ENCODE measurements at regions not wholly inside any gene's neighbourhood (a gene's known extent, or its start where the extent isn't known, plus 50 kb on each side); places are given as distances from the start of the nearest gene placed in this dataset.

DNA sequence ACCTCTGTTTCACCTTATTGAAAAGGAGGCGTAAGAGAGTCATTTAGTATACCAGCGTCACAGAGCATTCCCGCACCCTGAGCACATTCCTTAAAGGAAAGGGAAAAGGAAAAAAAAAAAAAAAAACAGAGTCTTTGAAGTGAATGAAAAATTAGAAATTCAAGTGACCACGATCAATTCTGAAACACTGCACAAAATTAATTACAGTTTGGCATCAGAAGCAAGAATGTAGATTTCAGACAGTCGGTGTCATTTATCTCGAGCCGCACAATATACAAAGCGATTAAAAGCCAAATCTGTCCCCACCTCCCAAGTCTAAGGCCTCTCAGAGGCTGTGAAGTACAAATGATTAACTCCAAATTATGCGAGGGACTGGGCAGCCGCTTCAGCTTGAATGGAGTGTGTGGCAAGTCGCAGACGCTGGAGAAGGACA is 173.7 kb upstream of the ZNF507 start:
- DNase-seq (ENCODE audit: low read depth) = no peak

DNA sequence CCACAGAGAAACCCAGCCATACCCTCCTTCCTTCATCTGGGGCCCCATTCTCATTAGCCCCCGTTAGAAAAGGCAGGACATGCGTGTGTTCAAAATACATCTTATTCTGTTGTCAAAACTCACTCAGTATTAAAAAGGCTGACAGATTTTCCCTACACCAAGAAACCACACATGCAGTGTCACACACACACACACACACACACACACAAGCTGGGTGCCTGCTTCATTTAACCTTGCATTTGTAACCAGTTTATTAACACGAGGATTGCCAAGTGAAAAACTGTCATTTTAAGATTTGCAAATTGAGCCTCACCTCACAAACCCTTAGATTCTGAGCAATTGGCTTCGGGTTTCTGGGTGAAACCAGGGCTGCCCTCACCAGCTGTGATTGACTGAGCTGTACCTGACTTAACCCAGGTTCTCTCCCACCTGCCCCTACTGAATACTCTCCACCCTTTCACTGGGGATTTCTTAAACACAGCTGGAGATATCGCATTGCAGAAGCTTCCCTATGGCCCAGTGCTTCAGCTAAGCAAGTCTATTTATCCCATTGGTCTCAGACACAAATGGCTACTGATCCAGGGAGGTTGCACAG is 172.7 kb upstream of the ZNF507 start:
- no peak for DNase-seq (ENCODE audit: low read depth)

DNA sequence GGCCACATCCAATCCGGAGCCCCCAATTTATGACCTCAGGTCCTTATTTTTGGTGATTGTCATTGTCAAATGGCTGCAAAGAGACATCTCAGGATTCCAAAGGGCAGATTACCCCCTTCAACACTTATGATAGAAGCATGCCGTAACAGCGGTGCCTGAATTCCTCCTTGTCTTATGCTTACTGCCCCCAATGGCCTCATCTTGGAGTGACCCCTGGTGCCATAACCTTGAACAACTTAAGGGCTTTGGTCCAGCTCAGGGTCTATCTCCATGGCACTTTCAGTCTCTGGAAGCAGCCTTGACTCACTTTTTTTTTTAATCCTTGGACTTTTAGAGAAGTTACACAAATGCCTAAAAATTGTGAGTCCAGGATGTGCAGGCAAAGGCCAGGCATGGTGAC is 171.6 kb upstream of the ZNF507 start:
- no peak for DNase-seq (ENCODE audit: low read depth)

DNA sequence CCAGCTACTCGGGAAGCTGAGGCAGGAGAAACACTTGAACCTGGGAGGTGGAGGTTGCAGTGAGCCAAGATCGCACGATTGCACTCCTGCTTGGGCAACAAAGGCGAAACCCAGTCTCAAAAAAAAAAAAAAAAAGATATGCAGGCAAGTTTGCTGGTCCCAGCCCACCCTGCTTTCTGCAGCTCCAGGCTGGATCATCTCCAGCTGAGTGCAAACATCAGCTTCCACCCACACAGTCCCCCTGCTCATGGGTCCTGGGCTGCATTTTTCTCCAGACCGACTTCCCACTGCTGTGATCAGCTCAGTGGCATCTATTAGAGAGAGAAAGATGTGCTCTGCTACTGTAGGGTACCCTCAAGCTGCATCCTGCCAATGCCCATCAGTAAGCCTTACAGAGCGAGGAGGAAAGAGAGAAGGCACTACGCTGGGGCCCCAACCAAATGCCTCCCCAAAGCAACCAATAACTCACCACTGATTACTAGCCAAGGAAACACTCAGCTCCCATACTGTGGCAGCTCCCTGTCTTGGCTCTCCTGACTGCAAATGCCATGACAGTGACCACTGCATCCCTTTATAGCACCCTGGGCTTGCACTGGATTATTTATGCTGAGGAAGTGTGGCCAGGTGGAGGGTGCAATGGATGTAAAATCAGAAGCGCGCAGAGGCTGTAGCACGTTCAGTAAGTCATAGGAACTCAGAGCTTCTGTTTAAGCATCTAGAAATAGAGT is 170.9 kb upstream of the ZNF507 start:
- DNase-seq (ENCODE audit: low read depth) = no peak

DNA sequence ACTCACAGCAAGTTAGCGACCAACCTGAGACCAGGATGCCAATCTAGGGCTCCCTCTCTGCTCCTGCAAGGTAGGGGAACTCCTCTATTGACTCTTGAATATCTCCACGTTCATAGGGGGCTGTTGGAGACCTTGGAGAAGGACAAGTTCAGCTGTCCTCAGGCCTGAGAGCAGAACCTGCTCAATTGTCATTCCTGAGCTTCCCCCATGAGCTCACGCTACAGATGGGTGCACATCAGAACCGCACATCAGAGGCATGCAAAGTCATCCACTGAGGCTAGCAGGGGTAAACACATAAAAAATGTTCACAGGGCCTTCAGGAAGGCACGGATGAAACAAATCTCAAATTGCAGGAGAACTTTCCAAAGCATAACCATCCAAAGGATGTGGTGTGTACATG is 168.8 kb upstream of the ZNF507 start:
- no peak for DNase-seq (ENCODE audit: low read depth)

DNA sequence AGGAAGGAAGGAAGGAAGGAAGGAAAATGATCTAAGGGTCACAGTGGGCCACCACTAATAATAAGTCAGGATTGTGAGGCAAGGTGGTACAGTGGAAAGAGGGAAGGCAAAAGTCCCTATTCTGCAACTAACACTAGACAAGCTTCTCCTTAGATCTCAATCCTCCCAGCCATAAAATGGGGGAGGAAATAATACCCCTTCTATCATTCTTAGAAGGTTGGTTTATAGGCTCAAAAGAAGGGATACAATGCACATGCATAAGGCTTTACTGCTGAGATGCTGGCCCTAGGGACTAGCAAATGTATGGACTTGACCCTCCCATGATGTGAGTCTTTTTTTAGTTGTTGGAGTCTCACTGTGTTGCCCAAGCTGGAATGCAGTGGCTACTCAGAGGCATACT is 167.7 kb upstream of the ZNF507 start:
- DNase-seq (ENCODE audit: low read depth) = no peak

DNA sequence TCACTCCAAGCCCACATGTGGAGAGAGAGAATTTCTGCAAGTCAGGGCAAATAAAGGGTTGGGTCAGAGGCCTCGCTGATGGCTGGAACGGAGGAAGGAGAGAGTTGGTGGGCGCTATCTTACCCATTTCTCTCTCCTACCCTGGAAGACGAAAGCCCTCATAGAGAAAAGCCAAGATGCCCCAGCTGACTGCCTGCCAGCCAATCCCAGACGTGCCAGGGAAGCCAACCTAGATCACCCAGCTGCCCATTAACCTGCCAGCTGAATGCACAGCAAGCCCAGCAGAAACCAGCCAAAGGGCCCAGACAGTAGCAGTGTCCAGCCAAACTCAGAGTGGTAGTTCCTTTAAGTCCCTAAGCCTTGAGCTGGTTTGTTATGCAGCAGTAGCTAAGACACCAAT is 167.0 kb upstream of the ZNF507 start:
- no peak for DNase-seq (ENCODE audit: low read depth)

DNA sequence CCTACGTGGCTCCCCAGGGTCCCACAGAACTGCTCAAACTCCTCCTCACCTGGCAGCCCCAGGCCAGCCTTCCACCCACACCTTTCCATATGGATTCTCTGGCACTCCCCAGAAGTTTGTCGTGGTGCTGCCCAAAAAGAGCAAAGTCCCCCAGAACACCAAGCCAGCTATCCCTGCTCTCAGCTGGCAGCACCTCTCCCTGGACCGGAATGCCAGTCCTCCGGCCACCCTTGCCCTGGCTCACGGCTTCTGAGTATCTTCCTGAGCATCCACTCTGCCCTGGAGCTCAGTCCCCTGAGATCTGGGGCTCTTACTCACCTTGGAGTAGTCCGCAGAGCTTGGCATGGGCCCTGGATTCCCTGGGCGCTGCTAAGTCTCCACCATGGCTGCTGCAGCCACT is 166.5 kb upstream of the ZNF507 start:
- no peak for DNase-seq (ENCODE audit: low read depth)

DNA sequence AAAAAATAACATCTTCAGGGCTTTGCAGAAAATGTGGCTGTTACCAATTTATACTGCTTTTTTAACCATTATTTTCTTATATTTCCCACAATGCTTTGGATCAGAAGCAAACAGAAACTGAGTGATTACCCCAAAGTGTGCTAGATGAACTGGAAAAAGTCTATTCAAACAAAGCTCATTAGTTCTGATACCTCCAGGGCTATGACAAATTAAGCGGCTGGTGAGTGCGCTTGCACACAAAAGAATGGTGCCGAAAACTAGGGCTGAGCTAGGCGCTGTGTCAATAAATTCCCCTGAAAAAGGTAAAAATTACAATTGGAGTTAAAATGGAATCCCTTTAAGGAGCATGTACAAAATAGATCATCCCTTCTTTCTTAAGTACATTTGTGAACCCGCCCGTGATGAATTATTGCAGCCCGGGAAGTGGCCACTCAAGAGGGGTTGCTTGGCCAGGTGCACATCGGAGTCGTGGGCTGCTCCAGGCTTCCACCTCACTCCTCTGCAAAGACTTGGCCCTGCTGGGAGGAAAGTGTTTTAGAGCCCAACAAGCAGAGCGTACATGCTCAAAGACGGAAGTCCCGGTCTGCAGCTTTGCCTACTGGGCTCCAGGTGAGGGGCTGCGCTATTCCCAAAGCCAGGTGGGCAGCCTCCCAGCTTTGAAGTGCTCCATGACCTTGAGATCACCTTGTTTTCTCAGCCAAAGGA is 164.0 kb upstream of the ZNF507 start:
- DNase-seq (ENCODE audit: low read depth) = no peak

DNA sequence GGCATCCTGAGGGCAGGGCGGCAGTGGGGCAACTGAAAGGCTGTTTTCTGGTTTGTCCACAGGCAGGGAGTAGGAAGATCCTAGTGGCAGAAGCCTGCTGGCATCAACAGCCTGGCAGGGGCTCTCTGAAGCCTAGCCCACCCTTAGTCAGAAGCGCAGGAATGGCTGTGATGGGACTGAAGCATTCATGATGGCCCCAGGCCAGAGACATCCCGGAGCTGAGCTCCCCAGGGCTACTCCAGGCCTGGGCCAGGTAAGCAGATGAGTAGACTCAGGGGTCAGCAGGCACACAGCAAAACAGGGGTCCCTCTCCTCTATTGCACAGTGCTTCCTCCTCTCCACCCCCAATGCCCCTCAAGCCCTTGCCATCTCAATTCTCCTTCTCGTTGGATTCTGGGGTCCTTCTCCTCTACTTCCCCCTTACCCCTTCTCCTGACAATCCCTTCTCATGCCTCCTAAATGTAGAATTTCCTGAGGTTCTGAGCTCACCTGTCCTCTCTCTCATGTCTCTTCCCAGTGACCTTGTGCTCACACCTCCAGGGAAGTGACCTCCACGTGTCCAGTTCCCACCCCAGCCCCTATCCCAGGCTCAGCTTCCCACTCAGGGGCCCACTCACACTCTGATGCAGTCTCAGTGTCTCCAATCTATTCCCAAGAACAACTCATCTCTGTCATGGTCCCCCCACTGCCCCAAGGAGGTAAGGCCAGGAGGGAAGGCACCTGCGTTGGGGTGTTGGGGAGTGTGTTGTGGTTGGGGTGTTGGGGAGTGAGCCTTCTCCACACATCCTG is 158.7 kb upstream of the ZNF507 start:
- no peak for DNase-seq (ENCODE audit: low read depth)

DNA sequence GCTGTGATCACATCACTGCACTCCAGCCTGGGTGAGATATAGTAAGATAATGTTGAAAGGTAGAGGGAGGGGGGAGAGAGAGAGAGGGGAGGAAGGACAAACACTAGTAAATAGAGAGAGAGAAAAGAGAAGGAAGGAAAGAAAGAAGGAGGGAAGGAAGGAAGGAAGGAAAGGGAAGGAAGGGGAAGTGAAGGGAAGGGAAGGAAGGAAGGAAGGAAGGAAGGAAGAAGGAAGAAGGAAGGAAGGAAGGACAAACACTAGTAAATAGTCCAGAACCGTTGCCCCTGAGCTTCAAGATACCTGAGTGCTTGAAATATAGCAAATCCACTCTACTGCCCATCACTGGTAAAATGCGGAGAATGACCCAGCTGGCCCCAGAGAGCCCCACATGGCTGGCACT is 156.5 kb upstream of the ZNF507 start:
- no peak for DNase-seq (ENCODE audit: low read depth)

DNA sequence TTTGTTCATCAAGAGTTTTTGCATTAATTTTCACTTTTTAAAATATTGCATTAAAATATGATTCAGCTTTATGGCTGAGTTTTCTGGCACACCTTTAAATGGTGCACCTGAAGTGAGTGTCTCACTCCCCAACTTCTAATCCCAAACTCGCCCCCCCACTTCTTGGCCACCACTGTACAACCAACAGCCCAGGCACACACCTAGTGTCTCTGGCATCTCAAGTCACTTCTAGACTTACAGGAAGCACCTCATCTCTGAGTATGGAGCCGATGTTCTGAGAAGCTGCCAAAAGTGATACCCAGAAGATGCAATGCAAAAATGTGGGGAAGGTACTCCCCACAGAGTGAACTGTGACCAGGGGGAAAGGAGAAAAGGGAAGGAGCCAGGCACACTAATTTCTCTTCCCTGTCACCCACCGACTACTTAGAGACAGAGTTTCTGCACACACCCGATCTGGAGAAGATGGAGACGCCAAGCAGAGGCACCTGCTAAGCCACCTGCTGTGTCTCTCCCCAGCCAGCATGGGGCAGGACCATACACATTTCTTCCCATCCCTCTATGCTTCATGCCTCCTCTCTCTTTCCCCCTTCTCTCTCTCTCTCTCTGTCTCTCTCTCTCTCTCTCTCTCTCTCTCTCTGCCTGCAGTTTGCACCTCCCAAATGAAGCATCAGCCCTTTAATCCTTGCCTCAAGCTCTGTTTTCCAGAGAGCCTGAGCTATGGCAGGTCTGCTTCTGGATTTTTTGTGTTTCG is 155.3 kb upstream of the ZNF507 start:
- DNase-seq (ENCODE audit: low read depth) = no peak

DNA sequence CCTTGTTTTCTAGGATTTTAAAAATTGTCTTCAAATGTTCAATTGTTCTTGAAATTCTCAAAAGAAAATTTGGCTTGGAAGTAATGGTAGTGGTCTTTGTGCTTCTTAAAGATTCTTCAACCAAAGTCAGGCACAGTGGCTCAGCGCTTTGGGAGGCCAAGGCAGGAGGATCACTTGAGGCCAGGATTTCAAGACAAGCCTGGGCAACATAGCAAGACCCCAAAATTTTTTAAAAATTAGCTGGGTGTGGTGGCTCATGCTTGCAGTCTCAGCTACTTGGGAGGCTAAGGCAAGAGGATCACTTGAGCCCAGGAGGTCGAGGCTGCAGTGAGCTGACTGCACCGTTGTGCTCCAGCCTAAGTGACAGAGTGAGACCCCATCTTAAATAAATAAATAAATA is 153.5 kb upstream of the ZNF507 start:
- DNase-seq (ENCODE audit: low read depth) = no peak

DNA sequence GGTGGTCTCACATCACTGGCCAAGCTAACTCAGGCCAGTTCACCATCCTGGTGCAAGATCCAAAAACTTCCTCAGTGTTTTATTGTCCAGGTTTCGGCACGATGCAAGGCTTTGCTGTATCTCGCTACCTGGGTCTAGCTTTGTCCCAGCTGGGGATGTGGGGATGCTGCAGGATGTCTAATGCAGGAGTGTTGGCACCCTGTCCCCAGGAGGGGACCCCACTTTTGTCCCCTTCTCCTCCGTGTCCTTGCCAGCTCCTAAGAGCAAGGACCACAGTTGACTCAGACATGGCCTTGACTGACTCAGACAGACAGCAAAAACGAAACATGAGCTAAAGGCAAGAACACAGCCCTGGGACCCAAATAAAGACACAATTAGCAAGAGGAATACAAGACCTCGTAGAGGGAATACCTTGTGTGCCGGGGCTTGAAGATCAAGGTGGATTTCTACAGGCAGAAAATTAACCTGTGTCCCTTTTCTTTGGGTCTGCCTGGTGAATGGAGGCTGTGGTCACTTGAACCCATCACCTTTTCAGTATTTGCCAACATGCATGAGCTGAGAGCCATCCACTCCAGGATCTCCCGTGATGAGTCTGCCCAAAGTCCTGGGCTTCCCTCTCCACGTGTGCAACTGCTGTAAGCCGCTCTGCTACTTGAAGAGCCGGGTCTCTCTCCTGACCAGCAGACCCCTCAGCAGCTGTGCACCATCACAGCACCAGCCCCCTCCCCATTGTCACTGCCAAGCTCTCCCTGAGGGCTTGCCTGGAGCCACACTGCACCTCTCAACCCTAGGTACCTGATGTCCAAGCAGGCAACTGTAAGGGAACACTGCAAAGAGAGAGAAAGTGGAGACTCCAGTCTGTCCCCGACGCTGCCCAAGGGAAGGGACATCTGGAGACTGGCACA is 149.5 kb upstream of the ZNF507 start:
- no peak for DNase-seq (ENCODE audit: low read depth)

DNA sequence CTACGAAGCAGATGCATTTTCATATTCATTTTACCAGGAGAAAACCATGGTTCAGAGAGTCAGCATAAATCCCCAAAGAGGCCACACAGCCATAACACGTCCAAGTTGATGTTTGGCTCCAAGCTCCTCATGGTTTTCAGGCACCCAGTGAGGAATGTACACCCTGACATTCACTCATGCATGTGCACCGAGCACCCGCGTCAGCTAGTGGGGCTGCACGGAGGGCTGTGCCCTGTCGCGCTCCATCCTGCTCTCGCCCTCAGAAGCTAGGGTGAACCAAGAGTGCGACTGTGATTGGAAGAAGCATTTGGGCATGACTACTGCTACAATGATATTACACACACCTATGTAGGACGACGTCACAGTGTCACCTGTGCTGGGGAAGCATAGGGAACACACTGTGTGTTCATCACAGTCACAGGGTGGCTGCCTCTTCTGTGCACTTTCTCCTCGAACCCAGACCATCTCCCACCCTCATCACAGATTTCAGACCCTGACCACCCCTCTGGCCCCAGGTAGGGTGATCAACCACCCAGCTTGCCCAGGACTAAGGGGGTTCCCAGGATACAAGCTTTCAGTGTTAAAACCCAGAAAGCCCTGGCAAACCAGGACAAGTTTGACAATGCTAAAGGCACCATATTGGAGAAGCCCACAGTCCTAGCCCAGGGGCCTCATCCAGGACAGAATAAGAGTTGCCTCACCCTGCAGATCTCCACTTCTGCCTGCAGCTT is 148.6 kb upstream of the ZNF507 start:
- no peak for DNase-seq (ENCODE audit: low read depth)

DNA sequence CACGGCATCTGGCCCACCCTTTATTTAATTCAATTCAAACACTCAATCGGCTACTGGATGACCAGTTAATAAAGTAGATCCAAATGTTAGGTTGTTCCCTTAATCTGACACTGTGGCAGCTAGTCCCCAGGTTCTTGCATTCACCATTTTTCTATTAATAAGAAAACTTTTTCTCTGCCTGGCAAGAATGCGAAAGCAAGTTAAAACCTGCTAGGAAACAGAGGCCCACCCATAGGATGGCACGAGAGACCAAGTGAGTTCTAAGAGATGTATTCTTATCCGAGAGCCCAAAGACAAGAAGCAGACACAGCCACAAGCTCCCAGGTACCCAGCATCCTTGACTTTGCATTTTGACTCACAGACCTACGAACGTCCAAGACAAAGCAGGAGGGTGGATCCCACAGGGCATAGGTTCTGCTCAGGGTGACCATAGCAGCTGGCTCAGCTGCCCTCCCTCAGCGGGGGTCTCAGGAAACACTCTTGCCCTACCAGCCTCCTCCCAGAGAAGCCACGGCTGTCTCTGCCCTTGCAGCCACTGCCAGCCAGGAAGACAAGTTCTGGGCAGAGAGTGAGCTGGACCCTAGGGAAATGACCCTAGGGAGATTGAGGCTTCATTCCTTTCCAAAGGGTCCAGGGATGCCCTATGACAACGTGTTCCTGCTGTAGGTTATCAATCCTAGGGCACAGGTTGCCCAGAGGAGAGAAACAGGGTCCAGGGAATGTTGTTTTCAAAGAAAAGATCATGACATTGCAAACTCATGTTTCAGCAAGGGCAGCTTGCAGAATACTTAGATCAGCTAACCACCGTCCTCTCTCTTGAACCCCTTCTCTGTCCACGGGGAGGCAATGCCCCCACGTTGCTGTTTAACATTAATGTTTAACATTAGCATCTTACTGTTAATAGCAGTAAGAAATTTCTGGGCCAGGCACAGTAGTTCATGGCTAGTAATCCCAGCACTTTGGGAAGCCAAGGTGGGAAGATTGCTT is 147.2 kb upstream of the ZNF507 start:
- DNase-seq (ENCODE audit: low read depth) = no peak

DNA sequence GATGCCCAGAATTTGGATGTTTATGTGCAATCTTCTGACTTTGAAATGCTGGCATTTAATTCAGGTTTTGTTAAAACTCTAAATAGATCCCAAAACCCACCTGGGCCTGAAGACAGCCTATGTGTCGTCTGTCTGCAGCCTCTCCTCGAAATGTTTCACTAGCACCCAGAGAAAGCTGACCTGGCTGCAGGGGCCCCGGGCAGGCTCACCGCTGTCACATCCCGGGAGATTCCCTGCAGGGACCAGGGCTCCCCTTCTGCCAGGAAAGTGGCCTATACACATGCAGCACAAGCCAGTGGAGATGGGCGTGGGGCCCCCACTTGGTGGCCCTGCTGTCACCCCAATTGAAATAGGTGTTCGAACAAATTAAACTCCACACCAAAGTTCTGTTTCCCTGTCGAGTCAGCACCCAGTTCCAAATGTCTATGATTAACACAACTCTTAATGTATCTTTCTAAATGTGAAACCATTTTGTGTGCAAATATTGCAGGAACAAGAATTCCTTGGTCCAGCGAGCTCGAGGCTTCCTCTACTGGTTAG is 145.8 kb upstream of the ZNF507 start:
- no peak for DNase-seq (ENCODE audit: low read depth)

DNA sequence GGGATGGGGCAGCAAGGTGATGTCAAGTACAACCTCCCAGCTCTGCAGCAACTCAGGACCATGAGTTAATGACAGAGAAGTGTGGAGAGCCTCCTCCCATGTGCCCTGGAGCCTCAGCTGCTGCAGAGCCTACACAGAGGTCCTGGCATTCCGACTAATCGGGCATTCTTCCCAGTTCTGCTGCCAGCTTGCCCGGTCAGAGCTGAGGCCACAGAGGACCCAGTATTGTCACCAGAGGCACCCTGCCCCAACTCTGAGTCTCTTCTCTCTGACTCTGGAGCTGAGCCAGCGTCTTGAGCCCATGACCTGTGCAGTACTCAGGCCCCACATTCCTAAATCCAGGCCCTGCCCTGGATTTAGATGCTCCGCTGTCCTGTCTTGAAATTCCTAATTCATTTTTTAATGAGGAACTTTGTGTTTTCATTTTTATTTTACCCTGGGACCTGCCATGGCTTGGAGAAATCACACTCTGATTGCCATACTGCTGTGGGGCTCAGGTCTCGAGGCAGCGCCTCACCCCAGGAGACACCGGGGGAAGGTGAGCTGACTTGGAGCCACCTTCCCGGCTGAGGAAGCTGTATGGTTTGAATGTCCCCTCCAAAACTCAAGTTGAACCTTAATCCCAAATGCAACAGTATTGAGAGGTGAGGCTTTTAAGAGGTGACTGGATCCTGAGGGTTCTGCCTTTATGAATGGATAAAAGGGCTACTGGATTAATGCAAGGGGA is 144.9 kb upstream of the ZNF507 start:
- DNase-seq (ENCODE audit: low read depth) = no peak
